ENCODE measurements at regions not wholly inside any gene's neighbourhood (a gene's known extent, or its start where the extent isn't known, plus 50 kb on each side); places are given as distances from the start of the nearest gene placed in this dataset.

GRCh38 chr2:238970553-238971081 is 122.7 kb downstream of the TWIST2 start:
- Histone ChIP-seq H3K9me3 (ENCODE audit: control insufficient read depth, insufficient read depth, low read length) (no peaks in the 10 kb centered on the region), H3K27ac (ENCODE audit: low read depth, low read length) (no peak overlapping the region), H3K36me3 (ENCODE audit: control insufficient read depth, insufficient read depth, low read length) (no peaks in the 10 kb centered on the region), H3K27me3 (ENCODE audit: control insufficient read depth, insufficient read depth, low read length) (no peaks in the 10 kb centered on the region; the same call in 1 of the 2 replicates), H3K9ac (ENCODE audit: low read depth, low read length) (no peak overlapping the region), H3K4me1 (ENCODE audit: control insufficient read depth, insufficient read depth, low read length) (no peaks in the 10 kb centered on the region), H3K4me3 (ENCODE audit: low read depth, low read length) (no peak overlapping the region)

DNA sequence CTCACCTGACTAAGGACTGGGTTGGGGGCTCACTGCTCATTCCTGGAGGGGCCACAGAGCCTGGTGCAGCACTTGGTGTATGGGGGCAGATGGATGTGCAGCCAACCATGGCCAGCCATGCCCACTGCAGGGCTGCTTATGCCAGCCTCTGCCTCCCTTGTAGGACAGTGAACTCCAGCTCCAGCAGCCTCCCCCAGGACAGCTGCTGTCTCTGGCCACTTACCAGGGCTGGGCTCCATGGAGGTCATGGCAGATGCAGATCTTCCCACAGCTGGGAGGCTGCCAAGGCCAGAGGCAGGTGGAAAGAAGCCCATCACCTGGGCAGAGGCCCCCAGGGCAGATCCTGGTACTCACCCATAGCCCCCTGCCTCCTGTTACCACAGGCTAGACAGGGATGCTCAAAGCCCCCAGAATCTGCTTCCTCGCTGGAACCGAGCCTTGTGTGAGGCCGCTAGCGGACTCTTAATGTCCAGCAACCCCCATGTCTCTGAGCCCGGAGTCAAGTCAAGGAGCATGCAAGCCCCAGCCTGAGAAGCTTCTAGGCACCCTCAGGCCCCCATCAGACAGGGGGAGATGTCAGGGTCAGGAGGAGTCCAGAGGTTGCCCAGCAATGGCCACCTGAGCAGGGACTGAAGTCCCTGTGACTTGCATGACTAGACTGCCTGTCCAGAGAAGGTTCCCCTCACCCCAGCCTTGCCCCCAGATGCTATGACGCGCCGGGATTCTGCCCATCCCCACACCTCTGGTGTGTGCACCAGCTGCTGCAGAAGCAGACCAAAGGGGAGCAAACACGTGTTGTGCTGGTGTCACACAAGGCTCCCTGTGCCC is 123.6 kb downstream of the TWIST2 start:
- no peaks in the 10 kb centered on the region for H3K4me1 ChIP-seq (ENCODE audit: control insufficient read depth, insufficient read depth, low read length)
- H3K27me3 ChIP-seq (ENCODE audit: control insufficient read depth, insufficient read depth, low read length), result no peaks in the 10 kb centered on the region; the same call in 1 of the 2 replicates
- H3K4me3 ChIP-seq (ENCODE audit: low read depth, low read length), result no peak overlapping the region
- no peak overlapping the region for H3K9ac ChIP-seq (ENCODE audit: low read depth, low read length)
- no peaks in the 10 kb centered on the region for H3K36me3 ChIP-seq (ENCODE audit: control insufficient read depth, insufficient read depth, low read length)
- no peaks in the 10 kb centered on the region for H3K9me3 ChIP-seq (ENCODE audit: control insufficient read depth, insufficient read depth, low read length)
- H3K27ac ChIP-seq (ENCODE audit: low read depth, low read length), result no peak overlapping the region

GRCh38 chr2:238972146-238972445 is 124.2 kb downstream of the TWIST2 start:
- Histone ChIP-seq H3K9ac (ENCODE audit: low read depth, low read length) (no peak overlapping the region), H3K4me1 (ENCODE audit: control insufficient read depth, insufficient read depth, low read length) (no peaks in the 10 kb centered on the region), H3K9me3 (ENCODE audit: control insufficient read depth, insufficient read depth, low read length) (no peaks in the 10 kb centered on the region), H3K27me3 (ENCODE audit: control insufficient read depth, insufficient read depth, low read length) (no peaks in the 10 kb centered on the region; the same call in 1 of the 2 replicates), H3K4me3 (ENCODE audit: low read depth, low read length) (no peak overlapping the region), H3K27ac (ENCODE audit: low read depth, low read length) (no peak overlapping the region), H3K36me3 (ENCODE audit: control insufficient read depth, insufficient read depth, low read length) (no peaks in the 10 kb centered on the region)

DNA sequence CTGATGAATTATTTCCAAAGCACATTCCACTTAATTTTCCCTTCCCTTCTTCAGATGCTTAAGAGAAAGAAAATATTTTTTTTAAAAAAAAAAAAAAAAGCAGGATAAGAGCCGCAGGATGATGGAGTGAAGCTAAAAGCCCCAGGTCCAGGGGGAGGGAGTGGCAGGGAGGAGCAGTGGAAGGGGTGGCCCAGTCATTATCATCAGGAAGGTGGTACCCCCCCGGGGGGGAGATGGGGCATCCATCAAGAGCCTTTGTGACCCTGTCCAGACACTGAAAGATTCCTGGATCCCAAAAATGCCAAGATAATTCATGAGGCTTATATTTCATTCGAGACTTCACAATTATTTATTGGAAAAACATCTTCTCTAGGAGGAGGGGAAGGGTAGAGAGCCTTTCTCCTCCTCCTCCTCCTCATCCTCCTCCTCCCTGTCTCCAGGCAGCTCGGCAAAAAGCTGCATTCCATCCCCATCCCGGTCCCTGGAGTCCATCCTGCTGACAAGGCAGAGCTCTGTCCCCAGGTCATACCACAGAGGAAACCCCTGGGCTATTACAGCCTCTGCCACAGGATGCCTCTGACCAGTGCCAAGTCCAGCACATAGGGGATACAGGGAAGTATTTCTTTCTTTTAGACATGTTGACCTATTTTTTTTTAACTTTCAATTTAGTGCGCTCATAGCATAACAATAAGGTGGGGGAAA is 125.3 kb downstream of the TWIST2 start:
- Histone ChIP-seq H3K27me3 (ENCODE audit: control insufficient read depth, insufficient read depth, low read length) (no peaks in the 10 kb centered on the region; the same call in 1 of the 2 replicates), H3K9me3 (ENCODE audit: control insufficient read depth, insufficient read depth, low read length) (no peaks in the 10 kb centered on the region), H3K9ac (ENCODE audit: low read depth, low read length) (no peak overlapping the region), H3K36me3 (ENCODE audit: control insufficient read depth, insufficient read depth, low read length) (no peaks in the 10 kb centered on the region), H3K4me3 (ENCODE audit: low read depth, low read length) (no peak overlapping the region), H3K4me1 (ENCODE audit: control insufficient read depth, insufficient read depth, low read length) (no peaks in the 10 kb centered on the region), H3K27ac (ENCODE audit: low read depth, low read length) (no peak overlapping the region)

DNA sequence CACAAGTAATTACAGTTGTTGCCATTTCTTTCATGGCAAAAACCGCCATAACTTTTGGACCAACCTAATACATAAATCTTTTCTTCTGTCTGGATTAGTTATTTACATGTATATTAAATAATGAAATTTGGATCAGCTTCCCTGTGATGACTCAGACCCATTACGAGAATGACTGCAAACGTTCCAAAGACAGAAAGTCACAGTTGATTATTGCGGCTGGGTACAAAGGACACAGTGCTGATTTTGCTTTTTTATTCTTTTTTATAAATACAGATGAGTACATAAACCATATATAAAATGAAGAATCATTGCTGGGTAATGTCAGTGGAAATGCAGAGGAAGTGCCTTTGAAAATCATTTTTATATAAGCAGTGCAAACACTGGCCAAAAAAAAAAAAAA is 126.2 kb downstream of the TWIST2 start:
- Histone ChIP-seq H3K4me1 (ENCODE audit: control insufficient read depth, insufficient read depth, low read length) (no peaks in the 10 kb centered on the region), H3K27ac (ENCODE audit: low read depth, low read length) (no peak overlapping the region), H3K4me3 (ENCODE audit: low read depth, low read length) (no peak overlapping the region), H3K9ac (ENCODE audit: low read depth, low read length) (no peak overlapping the region), H3K9me3 (ENCODE audit: control insufficient read depth, insufficient read depth, low read length) (no peaks in the 10 kb centered on the region), H3K36me3 (ENCODE audit: control insufficient read depth, insufficient read depth, low read length) (no peaks in the 10 kb centered on the region), H3K27me3 (ENCODE audit: control insufficient read depth, insufficient read depth, low read length) (no peaks in the 10 kb centered on the region; the same call in 1 of the 2 replicates)

GRCh38 chr2:238974501-238975166 is 126.7 kb downstream of the TWIST2 start:
- Histone ChIP-seq H3K27me3 (ENCODE audit: control insufficient read depth, insufficient read depth, low read length) (no peaks in the 10 kb centered on the region; the same call in 1 of the 2 replicates), H3K4me1 (ENCODE audit: control insufficient read depth, insufficient read depth, low read length) (no peaks in the 10 kb centered on the region), H3K9ac (ENCODE audit: low read depth, low read length) (no peak overlapping the region), H3K9me3 (ENCODE audit: control insufficient read depth, insufficient read depth, low read length) (no peaks in the 10 kb centered on the region), H3K4me3 (ENCODE audit: low read depth, low read length) (no peak overlapping the region), H3K36me3 (ENCODE audit: control insufficient read depth, insufficient read depth, low read length) (no peaks in the 10 kb centered on the region), H3K27ac (ENCODE audit: low read depth, low read length) (peak overlapping the region; percentile 57)

GRCh38 chr2:238975408-238975807 is 127.5 kb downstream of the TWIST2 start:
- no peaks in the 10 kb centered on the region for H3K36me3 ChIP-seq (ENCODE audit: control insufficient read depth, insufficient read depth, low read length)
- no peaks in the 10 kb centered on the region for H3K4me1 ChIP-seq (ENCODE audit: control insufficient read depth, insufficient read depth, low read length)
- no peaks in the 10 kb centered on the region; the same call in 1 of the 2 replicates for H3K27me3 ChIP-seq (ENCODE audit: control insufficient read depth, insufficient read depth, low read length)
- H3K9ac ChIP-seq (ENCODE audit: low read depth, low read length), result no peak overlapping the region
- H3K9me3 ChIP-seq (ENCODE audit: control insufficient read depth, insufficient read depth, low read length), result no peaks in the 10 kb centered on the region
- H3K27ac ChIP-seq (ENCODE audit: low read depth, low read length), result no peak overlapping the region
- H3K4me3 ChIP-seq (ENCODE audit: low read depth, low read length), result no peak overlapping the region

DNA sequence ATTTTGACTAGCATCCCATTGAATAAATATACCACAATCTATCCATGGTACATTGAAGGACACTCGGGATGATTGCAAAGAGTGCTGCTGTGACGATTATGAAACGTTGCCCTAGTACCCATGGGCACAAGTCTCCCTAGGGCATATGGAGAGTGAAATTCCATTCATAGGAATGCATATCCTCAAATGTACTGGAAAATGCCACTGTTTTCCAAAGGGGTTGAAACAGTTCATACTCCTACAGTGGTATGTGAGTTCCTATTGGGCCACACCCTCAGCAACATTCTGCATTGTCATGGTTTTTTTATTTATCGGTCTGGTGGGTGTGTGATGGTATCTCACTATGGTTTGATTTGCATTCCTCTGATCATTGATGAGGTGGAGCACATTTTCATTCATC is 130.6 kb downstream of the TWIST2 start:
- no peak overlapping the region for H3K27ac ChIP-seq (ENCODE audit: low read depth, low read length)
- no peak overlapping the region for H3K4me3 ChIP-seq (ENCODE audit: low read depth, low read length)
- no peaks in the 10 kb centered on the region for H3K27me3 ChIP-seq (ENCODE audit: control insufficient read depth, insufficient read depth, low read length)
- H3K36me3 ChIP-seq (ENCODE audit: control insufficient read depth, insufficient read depth, low read length), result no peaks in the 10 kb centered on the region
- no peaks in the 10 kb centered on the region for H3K4me1 ChIP-seq (ENCODE audit: control insufficient read depth, insufficient read depth, low read length)
- H3K9me3 ChIP-seq (ENCODE audit: control insufficient read depth, insufficient read depth, low read length), result no peaks in the 10 kb centered on the region
- H3K9ac ChIP-seq (ENCODE audit: low read depth, low read length), result no peak overlapping the region

DNA sequence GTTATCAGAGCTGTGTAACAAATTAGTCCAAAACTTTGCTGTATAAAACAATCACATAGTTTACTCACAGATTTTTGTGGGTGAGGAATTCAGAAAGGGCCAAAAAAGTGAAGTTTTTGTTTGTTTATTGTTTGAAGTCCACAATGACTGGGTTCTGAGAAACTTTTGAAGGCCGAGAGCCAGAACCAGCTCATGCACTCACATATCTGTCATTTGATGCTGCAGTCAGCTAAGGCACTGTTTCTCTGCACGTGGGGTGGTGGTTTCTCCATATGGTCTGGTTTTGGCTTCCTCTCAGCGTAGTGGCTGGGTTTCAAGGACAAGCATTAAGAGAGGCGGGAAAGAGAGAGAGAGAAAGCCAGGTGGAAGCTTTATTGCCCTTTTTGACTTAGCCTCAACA is 131.8 kb downstream of the TWIST2 start:
- Histone ChIP-seq H3K9me3 (ENCODE audit: control insufficient read depth, insufficient read depth, low read length) (no peaks in the 10 kb centered on the region), H3K36me3 (ENCODE audit: control insufficient read depth, insufficient read depth, low read length) (no peaks in the 10 kb centered on the region), H3K27ac (ENCODE audit: low read depth, low read length) (no peak overlapping the region), H3K4me1 (ENCODE audit: control insufficient read depth, insufficient read depth, low read length) (no peaks in the 10 kb centered on the region), H3K4me3 (ENCODE audit: low read depth, low read length) (no peak overlapping the region), H3K27me3 (ENCODE audit: control insufficient read depth, insufficient read depth, low read length) (no peaks in the 10 kb centered on the region), H3K9ac (ENCODE audit: low read depth, low read length) (no peak overlapping the region)

DNA sequence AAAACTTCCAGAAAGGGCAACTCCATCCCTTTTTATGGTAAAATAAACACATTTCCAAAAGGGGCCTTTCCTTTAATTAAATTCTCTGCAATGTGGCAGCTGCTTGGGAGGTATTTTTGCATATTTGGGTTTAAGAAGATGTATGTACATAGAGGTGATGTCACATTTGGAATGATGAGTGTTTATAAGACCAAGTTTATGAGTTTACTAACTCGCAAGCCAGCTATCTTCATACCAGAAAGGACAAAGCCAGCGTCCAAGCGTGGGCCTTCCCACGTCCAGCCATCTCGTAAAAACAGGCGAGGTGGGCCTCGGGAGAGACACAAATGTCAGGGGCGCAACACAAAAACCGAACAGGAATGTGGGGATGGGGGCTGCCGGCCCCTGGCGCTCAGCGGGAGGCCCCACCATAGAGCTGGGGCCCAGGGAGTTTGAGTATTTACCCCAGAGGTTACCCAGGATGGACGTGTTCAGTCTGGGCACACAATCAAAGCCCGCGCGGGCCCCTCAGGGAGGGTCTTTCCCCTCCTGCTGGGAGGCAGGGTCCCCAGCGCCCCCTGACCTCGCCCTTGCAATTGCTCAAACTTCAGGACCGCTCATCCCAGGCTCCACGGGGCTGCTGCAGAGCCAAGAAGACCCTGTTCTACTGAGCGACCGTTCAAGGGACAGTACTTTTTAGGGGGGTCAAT is 137.3 kb downstream of the TWIST2 start:
- Histone ChIP-seq H3K27me3 (ENCODE audit: control insufficient read depth, insufficient read depth, low read length) (no peaks in the 10 kb centered on the region), H3K27ac (ENCODE audit: low read depth, low read length) (no peak overlapping the region), H3K36me3 (ENCODE audit: control insufficient read depth, insufficient read depth, low read length) (no peaks in the 10 kb centered on the region), H3K4me1 (ENCODE audit: control insufficient read depth, insufficient read depth, low read length) (no peaks in the 10 kb centered on the region), H3K9ac (ENCODE audit: low read depth, low read length) (no peak overlapping the region), H3K4me3 (ENCODE audit: low read depth, low read length) (no peak overlapping the region), H3K9me3 (ENCODE audit: control insufficient read depth, insufficient read depth, low read length) (no peaks in the 10 kb centered on the region)

Data from HUES48 (cell line).